Hindlimb muscle (tissue), 1 donor: ENCODE measurements at regions not wholly inside any gene's neighbourhood (a gene's known extent, or its start where the extent isn't known, plus 50 kb on each side); places are given as distances from the start of the nearest gene placed in this dataset.

Experiments used
- DNase-seq: peaks from one replicate; pipeline ENCODE4 v3.0.0-alpha.2; 2013

- DNase-seq = no peak
Observed at GRCh38 chr6:43966853-43967718, 160.2 kb downstream of the MRPL14 start.

GRCh38 chr6:43966374-43966658, 160.9 kb downstream of the MRPL14 start:
- no peak for DNase-seq

GRCh38 chr6:43965628-43966373, 161.5 kb downstream of the MRPL14 start:
- DNase-seq = no peak

GRCh38 chr6:43964659-43965570, 162.3 kb downstream of the MRPL14 start:
- DNase-seq = no peak

GRCh38 chr6:43963877-43964658, 163.2 kb downstream of the MRPL14 start:
- no peak for DNase-seq

- DNase-seq = no peak
Observed at GRCh38 chr6:43963203-43963602, 164.0 kb downstream of the MRPL14 start.

- DNase-seq = no peak
Observed at GRCh38 chr6:43962458-43962857, 164.8 kb downstream of the MRPL14 start.

GRCh38 chr6:43957273-43957672, 170.0 kb downstream of the MRPL14 start:
- no peak for DNase-seq

- no peak for DNase-seq
Observed at GRCh38 chr6:43956478-43956877, 170.8 kb downstream of the MRPL14 start.

GRCh38 chr6:43954311-43955131, 172.7 kb downstream of the MRPL14 start:
- no peak for DNase-seq

GRCh38 chr6:43953794-43954310, 173.4 kb downstream of the MRPL14 start:
- no peak for DNase-seq

- DNase-seq = no peak
Observed at GRCh38 chr6:43953256-43953655, 174.0 kb downstream of the MRPL14 start.

- no peak for DNase-seq
Observed at GRCh38 chr6:43952746-43953145, 174.5 kb downstream of the MRPL14 start.

GRCh38 chr6:43951756-43952675, 175.2 kb downstream of the MRPL14 start:
- no peak for DNase-seq

GRCh38 chr6:43951063-43951755, 176.0 kb downstream of the MRPL14 start:
- no peak for DNase-seq

- no peak for DNase-seq
Observed at GRCh38 chr6:43950731-43951062, 176.6 kb downstream of the MRPL14 start.

- no peak for DNase-seq
Observed at GRCh38 chr6:43950051-43950605, 177.1 kb downstream of the MRPL14 start.

GRCh38 chr6:43949551-43949991, 177.7 kb downstream of the MRPL14 start:
- DNase-seq = no peak
